Left colon (tissue), 2 donors: ENCODE measurements at regions not wholly inside any gene's neighbourhood (a gene's known extent, or its start where the extent isn't known, plus 50 kb on each side); places are given as distances from the start of the nearest gene placed in this dataset.
"Not testable (repeated sequence)": the region's sequence is repeated elsewhere in the genome, so short reads cannot be mapped to it uniquely, and the experiment has no call there.

Experiments
- ATAC-seq: fragments of 200-7000 bp; cut with Tn5 transposase; one replicate; pipeline ENCODE4 v1.9.1; 2020; ENCODE audit warnings: mild to moderate bottlenecking, moderate library complexity
- DNase-seq, 2 donors: peaks; one replicate each; pipeline ENCODE4 v3.0.0-alpha.2; 2020
- intact Hi-C, 2 donors: fragments of 100-400 bp; cut with DNase I in 1 of 2; cut with micrococcal nuclease in 1 of 2; formaldehyde crosslinking; loops; one replicate each; pipeline versions ENCODE4 v1.11.2 to v1.14.0; 2022; cut with DNase I, micrococcal nuclease
- donor health status: DM: no; HTN: no; CAD: no.
- donor health status: DM: yes; HTN: yes; CAD: no.

DNA sequence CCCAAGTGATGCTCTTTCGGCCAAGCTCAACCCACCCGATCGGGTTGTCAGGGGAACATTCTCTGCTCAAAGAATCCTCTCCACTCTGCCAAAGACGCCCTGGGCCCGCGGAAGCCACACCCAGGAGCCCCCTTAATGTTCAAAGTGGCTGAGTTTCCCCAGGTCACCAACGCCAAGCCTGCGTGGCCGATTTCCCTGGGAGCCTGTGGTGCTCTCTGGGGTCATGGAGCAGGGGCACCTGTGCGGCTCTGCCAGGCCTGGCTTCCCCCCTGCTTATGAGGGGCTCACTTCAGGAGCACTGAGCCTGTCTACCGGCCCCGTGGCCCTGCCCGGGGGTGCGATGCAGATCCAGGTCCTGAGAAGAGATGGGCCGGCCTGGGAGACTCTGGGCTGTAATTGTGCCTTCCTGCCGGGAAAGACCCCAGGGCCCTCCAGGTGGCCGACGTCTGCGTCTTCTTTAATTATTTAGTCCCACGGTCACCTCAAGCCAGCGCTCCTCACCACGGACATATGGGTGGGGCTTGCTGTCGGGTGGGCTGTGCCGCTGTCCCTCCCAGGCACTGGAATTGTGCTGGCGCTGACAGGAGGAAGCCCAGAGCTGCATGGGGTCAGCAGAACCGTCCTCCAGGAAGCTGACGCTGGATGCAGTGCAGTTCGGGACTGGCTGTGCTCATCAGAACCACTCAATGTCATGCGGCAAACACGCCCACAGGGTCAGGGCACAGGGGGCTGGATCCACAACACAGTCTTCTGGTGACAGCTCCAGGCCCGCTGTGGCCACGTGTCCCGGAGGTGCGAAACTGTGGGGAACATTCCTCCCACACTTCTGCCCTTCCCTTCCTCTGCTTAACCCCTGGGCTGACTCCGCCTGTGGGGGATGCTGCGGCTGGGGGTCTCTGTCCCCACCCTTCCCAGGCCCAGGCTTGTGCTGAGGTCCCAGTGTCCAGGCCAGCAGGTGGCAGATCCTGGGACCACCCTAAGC is 267.6 kb upstream of the SFSWAP start:
- ATAC-seq (no peak), DNase-seq (no peak)
- intact Hi-C loops, result no loop called here

DNA sequence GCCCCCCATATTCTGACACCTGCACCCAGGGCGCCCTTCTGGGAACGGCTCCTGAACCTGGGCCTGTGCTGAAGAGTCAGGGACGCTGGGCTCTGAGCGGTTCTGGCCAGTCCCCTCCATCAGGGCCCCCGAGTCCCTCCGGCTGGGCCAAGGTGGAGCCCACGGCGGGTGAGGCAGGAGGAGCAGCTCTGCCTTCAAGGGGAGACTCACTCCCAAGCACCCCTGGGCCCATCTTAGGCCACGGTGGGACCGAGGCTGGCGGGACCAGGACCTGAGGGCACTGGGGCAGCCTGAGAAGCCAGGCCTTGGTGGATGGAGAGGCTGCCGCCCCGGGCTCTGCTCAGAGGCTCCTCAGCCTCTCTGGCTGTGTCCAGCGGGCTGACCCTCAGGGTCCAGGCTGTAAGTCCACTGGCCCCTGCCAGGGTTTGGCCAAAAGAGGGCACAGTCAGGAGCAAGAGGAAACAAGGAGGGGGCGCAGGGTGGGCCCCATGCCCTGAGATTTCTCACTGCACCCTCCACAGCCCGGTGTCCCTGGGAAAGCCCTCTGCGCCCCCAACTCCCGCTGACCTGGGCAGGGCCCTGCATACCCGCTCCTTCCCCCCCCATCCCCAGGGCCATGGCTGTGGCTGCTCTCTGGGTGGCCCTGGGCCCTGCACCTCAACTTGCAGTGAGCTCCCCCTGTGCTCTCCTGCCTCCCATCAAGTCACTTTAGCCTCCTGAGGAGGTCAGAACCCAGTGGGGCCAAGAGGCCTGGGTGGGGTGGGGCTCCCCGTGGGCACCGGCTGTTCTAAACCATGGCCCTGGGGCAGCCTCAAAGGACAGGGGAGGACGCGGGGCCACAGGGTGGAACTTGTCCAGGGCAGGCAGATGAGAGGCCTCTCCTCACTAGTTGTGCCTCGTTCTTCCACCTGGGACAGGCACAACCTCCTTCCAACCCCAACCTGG is 266.4 kb upstream of the SFSWAP start:
- ATAC-seq (no peak), DNase-seq (no peak)
- intact Hi-C loops, result no loop called here

DNA sequence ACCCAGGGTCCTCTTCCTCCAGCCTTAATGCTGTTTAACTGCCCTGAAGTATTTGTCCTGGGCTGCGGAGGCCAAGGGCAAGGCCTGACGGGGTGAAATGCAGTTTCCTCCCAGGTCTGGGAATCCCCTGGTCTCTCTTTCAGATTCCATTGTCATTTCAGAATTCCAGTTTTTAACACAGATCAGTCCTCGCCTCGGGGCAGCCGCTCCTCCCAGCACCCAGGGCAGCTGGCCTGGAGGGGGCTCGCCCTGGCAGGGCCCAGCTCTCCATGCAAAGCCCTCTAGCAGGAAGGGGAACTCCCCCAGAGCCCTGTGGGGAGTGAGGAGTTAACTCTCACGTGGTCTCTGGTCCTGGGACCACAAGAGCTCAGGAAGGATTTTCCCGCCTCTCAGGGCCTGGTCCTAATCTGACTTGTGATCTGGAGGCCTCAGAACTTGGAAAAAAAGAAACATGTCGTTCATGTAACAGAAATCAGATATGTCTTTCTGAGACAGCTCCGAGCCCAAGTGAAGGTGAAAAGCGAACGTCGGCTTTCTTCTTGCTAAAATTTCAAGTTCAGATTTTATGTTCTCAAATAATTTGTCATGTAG is 265.6 kb upstream of the SFSWAP start:
- intact Hi-C loops, result no loop called here
- no peak for ATAC-seq
- no peak for DNase-seq

GRCh38 chr12:131445795-131446194 is 265.1 kb upstream of the SFSWAP start:
- intact Hi-C loops, result no loop called here
- DNase-seq, result no peak
- ATAC-seq, result no peak

GRCh38 chr12:131447636-131448035 is 263.3 kb upstream of the SFSWAP start:
- intact Hi-C loops, ATAC-seq, DNase-seq: not testable (repeated sequence)

DNA sequence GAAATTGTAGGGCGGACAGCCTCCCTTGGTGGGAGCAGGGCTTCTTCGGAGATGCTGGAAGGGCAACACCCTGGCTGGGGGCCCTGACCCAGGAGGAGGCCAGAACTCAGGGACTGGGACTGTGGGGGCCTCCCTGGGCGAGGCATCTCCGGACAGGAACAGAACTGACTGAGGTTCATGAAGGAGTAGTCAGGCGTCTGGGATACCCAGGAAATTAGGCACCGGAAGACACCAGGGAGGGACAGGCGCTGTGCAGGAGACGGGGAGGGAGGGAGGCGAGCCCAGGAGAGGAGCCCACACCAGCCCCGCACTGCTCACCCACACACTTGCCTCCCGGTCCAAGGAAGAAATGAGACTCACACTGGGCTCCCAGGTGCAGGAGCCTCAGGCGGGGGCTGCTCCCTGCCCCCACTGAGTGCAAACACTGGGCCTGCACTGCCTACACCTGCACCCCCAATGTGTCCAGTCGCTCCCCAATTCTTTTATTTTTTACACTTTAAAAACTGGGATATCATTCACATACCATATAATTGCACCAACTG is 262.6 kb upstream of the SFSWAP start:
- DNase-seq, result no peak
- intact Hi-C loops, result no loop called here
- ATAC-seq, result no peak

- DNase-seq (no peak), ATAC-seq (no peak)
- intact Hi-C loops, result no loop called here
These were observed 261.9 kb upstream of the SFSWAP start for GRCh38 chr12:131449027-131449426.

GRCh38 chr12:131452444-131452860 is 258.4 kb upstream of the SFSWAP start:
- intact Hi-C loops, result no loop called here
- ATAC-seq, result peak; percentile 51
- no peak for DNase-seq

GRCh38 chr12:131454418-131455217 is 256.3 kb upstream of the SFSWAP start:
- intact Hi-C loops, result no loop called here
- DNase-seq (peak in 1 of 2 donors; percentile 25), ATAC-seq (peak; percentile 65)

DNA sequence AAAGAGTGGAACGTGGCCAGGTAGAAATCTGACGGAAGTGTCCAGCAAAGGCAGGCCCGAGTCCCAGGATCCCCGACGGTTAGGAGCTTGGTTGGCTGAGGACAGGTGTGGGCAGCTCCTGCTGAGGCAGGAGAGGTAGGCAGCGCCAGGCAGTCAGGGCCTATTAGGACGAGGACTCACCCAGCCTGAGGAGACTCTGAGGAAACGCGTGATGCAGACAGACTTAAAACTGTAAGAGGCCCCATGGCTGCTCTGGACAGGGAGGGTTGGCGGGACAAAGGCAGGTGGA is 255.7 kb upstream of the SFSWAP start:
- DNase-seq, result no peak
- no peak for ATAC-seq
- intact Hi-C loops, result no loop called here

DNA sequence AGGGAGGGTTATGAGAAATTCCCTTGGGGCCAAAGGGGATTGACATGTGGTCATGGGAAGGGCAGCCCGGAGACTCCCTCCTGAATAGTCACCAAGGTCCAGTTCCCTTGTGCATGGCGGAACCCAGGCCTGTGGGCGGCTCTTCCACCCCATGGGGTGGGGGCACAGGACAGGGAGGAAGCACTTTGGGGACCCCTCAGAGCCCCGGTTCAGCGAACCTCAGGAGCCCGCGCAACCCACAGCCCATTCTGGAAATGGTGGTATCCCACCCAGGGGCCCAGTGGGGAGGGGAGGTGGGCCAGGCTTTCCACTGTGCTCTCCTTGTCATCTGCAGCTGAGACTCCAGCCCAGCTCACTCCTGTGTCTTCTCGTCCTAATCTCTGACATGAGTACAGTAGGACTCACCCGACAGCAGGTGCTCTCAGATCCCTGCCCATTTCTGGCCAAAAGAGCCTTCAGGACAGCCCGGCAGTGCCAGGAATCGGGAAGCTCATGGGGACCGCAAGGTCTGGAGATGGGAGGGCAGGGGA is 255.2 kb upstream of the SFSWAP start:
- intact Hi-C loops, result no loop called here
- ATAC-seq, result no peak
- DNase-seq, result no peak

GRCh38 chr12:131456301-131457027 is 254.4 kb upstream of the SFSWAP start:
- ATAC-seq, result no peak
- DNase-seq, result no peak
- intact Hi-C loops, result no loop called here

- ATAC-seq, result no peak
- no peak for DNase-seq
- intact Hi-C loops, result no loop called here
These were observed 253.9 kb upstream of the SFSWAP start for GRCh38 chr12:131457028-131457310.

DNA sequence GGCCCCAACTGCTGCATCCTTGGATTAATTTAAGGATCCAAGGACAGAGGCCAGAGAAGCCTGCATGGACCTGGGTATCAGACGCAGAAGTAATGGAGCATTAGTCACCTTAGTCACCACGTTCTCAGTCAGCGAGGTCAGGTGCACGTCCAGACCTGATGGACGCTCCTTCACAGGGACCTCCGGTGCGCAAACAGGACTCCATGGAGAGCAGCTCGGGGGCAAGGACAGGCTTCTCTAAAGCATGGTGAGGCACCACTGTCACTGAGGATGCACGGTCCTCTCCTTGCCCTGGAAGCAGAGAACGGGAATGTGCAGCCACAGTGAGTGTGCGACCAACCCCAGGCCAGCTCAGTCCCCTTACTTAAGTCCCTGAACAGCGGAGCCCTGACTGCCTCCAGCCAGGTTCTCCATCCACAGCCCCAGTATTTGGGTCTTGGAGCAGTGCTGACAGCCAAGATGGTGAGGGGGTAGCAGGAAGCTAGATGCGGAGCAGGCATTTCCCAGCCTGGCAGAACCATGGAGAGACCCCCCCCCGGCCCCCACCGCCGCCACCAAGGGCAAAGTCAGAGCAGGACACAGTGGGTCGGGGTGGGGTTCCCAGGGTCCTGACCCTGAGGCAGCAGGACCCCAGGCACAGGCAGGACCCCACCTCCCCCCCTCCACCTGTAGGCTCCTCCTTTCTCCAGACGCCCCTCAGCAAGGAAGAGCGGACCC is 253.4 kb upstream of the SFSWAP start:
- intact Hi-C loops, result no loop called here
- ATAC-seq (no peak), DNase-seq (no peak)

- intact Hi-C loops, result no loop called here
- DNase-seq (no peak), ATAC-seq (no peak)
These were observed 252.9 kb upstream of the SFSWAP start for GRCh38 chr12:131458048-131458374.

- no peak for DNase-seq
These were observed 251.7 kb upstream of the SFSWAP start for GRCh38 chr12:131458931-131459772.

More at GRCh38 chr12:131458931-131459772, 251.7 kb upstream of the SFSWAP start:
- intact Hi-C loops, result no loop called here
- ATAC-seq, result no peak
